Renal cortical epithelial cell (primary cell): ENCODE measurements at regions not wholly inside any gene's neighbourhood (a gene's known extent, or its start where the extent isn't known, plus 50 kb on each side); places are given as distances from the start of the nearest gene placed in this dataset.
A peak's percentile ranks its signal among the peaks of the same experiment; 100 is the strongest.
"Not testable (repeated sequence)": the region's sequence is repeated elsewhere in the genome, so short reads cannot be mapped to it uniquely, and the experiment has no call there.

ENCODE experiments used
- DNase-seq: peaks from one replicate; pipeline ENCODE4 v3.0.0-alpha.2; 2011; ENCODE audit warnings: low read depth

DNA sequence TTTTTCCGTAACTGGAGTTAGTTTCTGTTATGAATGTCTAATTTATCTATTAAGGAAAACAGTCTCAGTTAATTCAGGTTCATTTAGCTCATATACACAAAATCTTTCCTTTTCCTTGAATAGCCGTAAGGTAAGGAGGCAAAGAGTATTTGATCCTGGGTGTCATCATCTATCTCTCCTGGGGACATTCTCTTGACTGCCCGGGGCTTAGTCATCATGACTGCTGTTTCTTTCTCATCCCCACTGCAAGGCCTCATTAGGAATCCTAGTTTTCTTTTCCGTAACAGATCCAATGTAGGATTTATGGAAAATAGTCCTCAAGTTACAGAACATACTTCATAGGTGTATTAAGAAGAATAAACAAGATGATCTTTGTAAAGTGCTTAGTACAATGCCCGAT, 134.9 kb upstream of the CHD1 start:
- DNase-seq: no peak

GRCh38 chr5:99061711-99062110, 132.9 kb upstream of the CHD1 start:
- peak; percentile 73 for DNase-seq

GRCh38 chr5:99061299-99061698, 132.5 kb upstream of the CHD1 start:
- peak; percentile 22 for DNase-seq

DNA sequence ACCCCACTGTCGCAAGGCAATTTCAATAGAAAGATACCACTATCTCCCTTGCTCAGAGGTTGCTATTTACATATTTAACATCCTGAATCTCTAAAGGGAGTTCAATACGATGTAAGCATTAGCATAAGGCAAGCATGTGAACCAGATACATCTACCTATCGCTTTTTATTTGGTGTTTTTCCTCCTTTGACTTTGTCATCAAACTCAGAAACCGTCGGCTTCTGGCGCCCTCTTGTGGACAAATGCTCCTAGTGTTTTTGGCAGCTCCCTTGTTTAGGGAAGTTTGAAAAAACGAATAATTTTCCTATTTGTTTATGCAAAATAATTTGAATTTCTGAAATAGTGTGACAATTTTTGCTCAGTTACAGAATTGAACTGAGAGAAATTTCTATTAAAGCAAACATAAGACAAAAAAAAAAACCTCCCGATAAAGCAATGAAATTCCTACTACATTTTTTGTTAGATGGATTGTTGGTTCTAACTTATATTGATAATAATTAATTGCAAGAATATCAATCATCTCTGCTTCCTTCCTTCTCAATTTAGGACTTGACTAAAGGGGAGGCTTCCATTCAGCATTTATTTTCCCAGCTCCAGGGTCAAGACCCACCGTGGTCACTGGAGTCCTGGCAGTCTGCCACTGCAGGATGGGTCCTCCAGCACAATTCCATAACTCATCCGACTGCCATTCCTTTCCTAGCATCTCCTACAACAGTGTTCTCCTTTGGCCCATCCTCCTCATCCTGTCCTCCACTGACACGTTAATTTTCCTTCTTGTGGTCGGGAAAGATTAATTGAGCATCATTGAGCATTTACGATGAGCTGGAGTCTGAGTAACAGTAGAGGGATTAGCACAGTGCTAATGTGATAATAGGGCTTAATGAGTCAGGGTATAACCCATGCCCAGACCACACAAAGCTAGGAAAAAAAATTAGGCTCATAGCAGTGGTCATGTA, 131.8 kb upstream of the CHD1 start:
- DNase-seq: peak; percentile 65

DNA sequence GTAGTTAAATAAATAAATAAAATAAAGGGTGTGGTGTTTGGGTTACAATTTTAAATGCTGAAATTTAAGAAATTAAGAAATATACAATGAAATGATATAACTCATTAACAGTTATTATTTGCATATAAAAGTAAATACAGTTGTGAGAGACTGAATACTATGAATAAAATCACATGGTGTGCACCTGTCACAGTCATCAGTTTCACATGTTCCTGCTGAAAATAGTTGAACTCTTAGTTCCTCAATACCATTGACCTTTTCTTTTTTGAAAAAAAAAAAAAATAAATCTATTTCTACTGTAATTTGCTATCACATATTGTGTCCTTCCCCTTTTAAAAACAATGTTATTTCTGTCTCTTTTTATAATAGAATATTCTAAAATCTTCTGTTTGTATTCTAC, 130.9 kb upstream of the CHD1 start:
- DNase-seq: no peak

DNA sequence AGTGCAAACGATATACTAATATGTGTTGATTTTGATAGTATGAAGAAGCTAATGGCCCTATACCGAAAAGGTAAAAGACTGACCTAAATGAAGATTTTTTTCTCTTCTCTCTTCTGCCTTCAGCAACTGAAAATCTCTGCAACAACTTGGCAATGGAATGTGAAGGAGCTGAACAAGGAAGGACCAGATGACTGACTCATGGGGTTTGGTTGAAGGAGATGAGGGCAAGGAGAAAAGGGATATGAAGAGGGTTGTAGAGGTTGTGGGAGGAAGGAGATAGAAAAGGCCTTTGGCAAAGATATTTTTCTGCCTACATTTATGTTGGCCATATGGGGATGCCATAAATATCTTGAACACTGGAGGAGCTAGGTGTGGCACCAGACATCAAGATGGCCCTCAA, 129.7 kb upstream of the CHD1 start:
- DNase-seq: no peak

GRCh38 chr5:99054972-99055371, 126.2 kb upstream of the CHD1 start:
- DNase-seq: no peak

GRCh38 chr5:99045871-99046270, 117.1 kb upstream of the CHD1 start:
- DNase-seq: no peak

DNA sequence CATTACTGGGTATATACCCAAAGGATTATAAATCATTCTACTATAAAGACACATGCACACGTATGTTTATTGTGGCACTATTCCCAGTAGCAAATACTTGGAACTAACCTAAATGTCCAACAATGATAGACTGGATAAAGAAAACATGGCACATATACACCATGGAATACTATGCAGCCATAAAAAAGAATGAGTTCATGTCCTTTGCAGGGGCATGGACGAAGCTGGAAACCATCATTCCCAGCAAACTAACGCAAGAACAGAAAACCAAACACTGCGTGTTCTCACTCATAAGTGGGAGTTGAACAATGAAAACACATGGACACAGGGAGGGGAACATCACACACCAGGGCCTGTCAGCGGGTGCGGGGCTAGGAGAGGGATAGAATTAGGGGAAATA, 114.5 kb upstream of the CHD1 start:
- not testable (repeated sequence) for DNase-seq

DNA sequence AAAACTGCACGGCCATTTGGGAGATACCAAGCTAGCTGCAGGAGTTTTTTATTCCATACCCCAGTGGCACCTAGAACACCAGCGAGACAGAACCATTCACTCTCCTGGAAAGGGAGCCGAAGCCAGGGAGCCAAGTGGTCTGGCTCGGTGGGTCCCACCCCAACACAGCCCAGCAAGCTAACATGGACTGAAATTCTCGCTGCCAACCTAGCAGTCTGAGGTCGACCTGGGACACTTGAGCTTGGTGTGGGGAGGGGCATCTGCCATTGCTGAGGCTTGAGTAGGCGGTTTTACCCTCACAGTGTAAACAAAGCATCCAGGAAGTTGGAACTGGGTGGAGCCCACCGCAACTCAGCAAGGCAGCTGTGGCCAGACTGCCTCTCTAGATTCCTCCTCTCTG, 108.9 kb upstream of the CHD1 start:
- DNase-seq: no peak

DNA sequence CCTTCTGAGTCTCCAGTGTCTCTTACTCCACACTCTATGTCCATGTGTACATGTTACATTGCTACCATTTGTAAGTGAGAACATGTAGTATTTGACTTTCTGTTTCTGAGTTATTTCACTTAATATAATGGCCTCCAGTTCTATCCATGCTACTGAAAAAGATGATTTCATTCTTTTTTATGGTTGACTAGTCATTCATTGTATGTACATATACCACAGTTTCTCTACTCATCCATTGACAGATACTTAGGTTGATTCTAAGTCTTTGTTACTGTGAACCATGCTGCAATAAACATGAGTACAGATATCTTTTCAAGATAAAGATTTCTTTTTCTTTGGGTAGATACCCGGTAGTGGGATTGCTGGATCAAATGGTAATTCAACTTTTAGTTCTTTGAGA, 107.1 kb upstream of the CHD1 start:
- DNase-seq: no peak

GRCh38 chr5:99034336-99034735, 105.5 kb upstream of the CHD1 start:
- peak; percentile 27 for DNase-seq

- DNase-seq: peak; percentile 19
These were observed 104.5 kb upstream of the CHD1 start for GRCh38 chr5:99033014-99033900.

DNA sequence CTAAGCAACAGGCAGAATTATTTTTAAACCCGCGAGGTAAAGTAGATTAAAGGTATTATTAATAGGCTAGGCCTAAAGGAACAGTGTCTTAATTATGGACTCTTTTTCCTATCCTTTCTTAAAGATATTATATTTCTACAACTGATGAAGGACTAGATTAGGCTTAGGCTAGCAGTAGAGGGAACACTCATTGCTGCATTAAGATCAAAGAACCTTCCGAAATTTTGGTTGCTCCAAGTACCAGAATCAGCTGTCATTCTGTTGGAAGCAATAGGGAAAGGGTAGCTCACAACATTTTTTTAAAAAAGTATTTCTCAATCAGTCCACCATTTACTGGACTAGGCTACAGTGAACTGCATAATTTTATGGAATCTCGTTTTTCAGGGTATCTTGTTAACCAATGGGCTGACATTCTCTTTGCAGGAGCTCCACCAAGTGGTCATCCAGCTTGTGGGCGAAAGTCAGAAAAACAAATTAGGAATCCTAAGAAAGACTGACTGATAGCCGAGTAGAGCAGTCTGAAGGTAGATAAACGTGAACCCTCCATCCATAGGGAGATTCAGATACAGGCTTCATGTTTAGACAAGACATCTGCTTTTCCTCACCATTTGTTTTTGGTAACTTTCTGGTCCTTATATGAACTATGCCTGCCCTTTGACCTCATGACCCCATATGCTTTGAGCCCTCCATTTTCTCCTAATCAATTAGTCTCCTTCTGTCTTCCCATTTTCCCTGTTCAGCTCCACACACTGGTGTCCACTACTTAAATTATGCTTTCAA, 103.6 kb upstream of the CHD1 start:
- peak; percentile 83 for DNase-seq

DNA sequence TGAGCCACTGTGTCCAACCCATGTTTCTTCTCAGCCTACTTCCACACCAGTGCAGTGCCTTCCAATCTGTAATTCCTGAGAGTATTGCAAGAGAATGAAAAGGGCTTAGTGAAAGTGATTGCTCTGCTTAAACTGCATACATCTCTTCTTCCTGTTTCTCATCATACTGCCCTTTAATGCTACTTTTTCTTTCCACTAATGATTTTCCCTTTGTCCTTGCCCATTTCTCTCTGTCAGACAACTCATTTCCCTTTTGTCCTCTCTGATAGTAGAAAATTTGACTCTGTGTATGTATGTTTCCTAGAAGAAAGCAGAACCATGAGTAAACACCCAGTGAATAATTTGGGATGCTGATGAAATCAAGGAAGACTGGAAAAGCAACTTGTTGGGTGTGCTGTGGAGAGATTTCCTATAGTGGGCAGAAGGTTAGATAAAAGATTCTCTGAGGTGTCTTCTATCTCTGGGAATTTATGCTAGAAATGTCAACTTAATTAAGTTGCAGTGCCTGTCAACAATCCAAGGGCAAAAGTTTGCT, 102.2 kb upstream of the CHD1 start:
- no peak for DNase-seq

DNA sequence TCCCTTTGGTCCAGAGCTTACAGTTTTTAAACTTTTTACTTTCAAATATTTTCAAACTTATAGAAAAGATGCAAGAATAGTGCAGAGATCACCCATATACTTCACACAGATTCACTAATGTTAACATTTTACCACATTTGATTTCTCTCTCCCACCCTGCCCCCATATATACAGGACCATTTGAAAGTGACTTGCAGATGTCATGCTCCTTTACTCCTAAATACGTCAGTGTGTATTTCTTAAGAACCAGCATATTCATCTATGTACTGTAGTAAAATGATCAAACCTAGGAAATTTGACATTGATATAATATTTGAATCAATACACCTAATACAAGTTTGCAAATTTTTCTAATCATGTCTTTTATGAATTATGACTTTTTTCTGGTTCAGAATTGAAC, 100.4 kb upstream of the CHD1 start:
- DNase-seq: no peak

GRCh38 chr5:99028170-99028569, 99.4 kb upstream of the CHD1 start:
- not testable (repeated sequence) for DNase-seq

DNA sequence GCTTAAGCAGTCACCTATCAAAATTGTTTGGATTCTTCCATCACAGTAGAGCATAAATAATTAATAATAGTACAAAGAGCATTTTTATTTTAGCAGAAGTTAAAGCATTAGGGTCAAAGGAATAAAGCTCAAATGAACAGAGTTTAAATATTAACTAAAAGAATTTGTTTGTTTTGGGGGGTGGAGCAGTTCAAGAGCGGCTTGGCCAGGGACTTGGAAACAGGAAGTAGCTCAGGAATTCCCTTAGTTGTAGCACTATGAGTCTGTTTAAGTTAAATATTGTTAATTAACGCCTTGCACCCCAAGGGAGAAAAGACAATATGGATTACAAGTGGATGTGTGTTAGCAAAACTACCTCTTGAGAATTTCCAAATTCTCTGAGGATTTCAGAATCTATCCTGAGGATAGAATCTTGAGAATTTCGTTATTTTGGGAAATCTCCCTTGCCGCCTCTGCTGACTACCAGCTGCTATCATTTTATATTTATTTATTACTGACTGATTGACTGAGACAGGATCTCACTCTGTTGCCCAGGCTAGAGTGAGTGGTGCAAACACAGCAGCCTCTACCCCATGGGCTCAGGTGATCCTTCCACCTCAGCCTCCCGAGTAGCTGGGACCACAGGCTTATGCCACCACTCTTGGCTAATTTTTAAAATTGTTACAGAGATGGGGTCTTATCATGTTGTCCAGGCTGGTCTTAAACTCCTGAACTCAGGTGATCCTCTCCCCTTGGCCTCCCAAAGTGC, 96.7 kb upstream of the CHD1 start:
- peak; percentile 91 for DNase-seq

DNA sequence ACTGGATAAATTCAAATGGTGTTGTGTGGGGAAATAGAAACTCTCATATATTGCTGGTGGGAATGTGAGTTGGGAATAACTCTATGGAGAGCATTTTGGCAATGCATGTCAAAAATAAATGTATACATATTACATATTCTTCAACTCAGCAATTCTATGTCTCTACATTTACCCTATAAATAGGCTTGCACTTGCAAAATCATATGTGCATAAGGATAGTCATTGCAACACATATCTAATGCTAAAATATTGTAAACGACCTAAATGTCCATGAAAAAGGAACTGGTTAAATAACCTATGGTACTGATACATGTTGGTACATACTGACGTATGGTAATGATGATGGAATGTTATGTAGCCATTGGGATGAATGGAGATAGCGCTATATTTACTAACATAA, 94.5 kb upstream of the CHD1 start:
- no peak for DNase-seq

DNA sequence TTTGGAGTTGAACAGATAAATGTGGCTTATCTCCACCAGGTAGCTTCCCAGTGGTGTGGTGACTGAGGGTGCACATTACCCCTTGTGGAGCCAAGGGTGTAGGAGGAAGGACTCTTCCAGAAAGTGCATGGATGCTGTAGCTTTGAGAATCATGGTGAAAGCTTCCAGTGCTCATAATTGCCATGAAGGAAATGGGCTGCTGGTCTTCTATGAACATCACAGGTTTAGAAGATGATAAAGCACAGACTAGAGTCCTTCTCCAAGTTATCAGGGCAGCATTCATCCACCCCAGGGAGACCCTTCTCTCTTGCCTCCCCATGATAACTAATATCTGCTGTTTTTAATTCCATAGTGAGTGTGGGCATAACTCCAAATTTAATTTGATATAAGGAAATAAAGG, 93.4 kb upstream of the CHD1 start:
- DNase-seq: no peak

- DNase-seq: peak; percentile 49
These were observed 91.9 kb upstream of the CHD1 start for GRCh38 chr5:99020698-99021048.
